Right atrium auricular region (tissue), 2 donors: ENCODE measurements at regions not wholly inside any gene's neighbourhood (a gene's known extent, or its start where the extent isn't known, plus 50 kb on each side); places are given as distances from the start of the nearest gene placed in this dataset.

Experiments
- DNase-seq: peaks from one replicate; pipeline ENCODE4 v3.0.0-alpha.2; 2019; ENCODE audit warnings: low spot score
- H3K27ac ChIP-seq, 2 donors: fragments of 200-600 bp; sonication (generic); 1 replicate in 1 of 2; 2 replicates in 1 of 2; pipeline ENCODE4 v1.5.1; 2016 to 2019
- H3K27me3 ChIP-seq, 2 donors: fragments of 200-600 bp; sonication (generic); one replicate each; pipeline versions ENCODE4 v1.5.1 to v1.6.0; 2017 to 2019
- H3K36me3 ChIP-seq: fragments of 200-600 bp; sonication (generic); one replicate; pipeline ENCODE4 v1.5.1; 2016
- H3K4me1 ChIP-seq, 2 donors: fragments of 200-600 bp; sonication (generic); one replicate each; pipeline versions ENCODE4 v1.5.1 to v1.6.0; 2017 to 2019
- H3K4me3 ChIP-seq, 2 donors: fragments of 200-600 bp; sonication (generic); 1 replicate in 1 of 2; 2 replicates in 1 of 2; pipeline ENCODE4 v1.5.1; 2017 to 2019; ENCODE audit warnings: mild to moderate bottlenecking in 1 of 2, moderate library complexity in 1 of 2
- H3K9me3 ChIP-seq, 2 donors: fragments of 200-600 bp; sonication (generic); one replicate each; pipeline ENCODE4 v1.5.1; 2019
- CTCF ChIP-seq, 2 donors: fragments of 200-600 bp; sonication (generic); IDR thresholded peaks; one replicate each; pipeline ENCODE4 v1.5.1; 2019; ENCODE audit warnings: antibody characterized with exemption in 2 of 2

- Histone ChIP-seq H3K27ac (no peak overlapping the region), H3K4me3 (no peak overlapping the region), H3K27me3 (no peaks in the 10 kb centered on the region), H3K36me3 (no peaks in the 10 kb centered on the region), H3K9me3 (no peaks in the 10 kb centered on the region), H3K4me1 (no peaks in the 10 kb centered on the region)
- no peak for TF ChIP-seq CTCF (IDR thresholded peaks at IDR 0.05)
- no peak for DNase-seq
Observed at GRCh38 chrX:115364670-115365069, 75.2 kb downstream of the LUZP4 start.

- no peak overlapping the region for H3K27ac ChIP-seq
- no peaks in the 10 kb centered on the region for H3K9me3 ChIP-seq
- no peaks in the 10 kb centered on the region for H3K27me3 ChIP-seq
Observed at GRCh38 chrX:115366535-115366934, 77.0 kb downstream of the LUZP4 start.

GRCh38 chrX:115367455-115367854 lies 77.9 kb downstream of the LUZP4 start:
- no peaks in the 10 kb centered on the region for H3K4me1 ChIP-seq
- H3K27me3 ChIP-seq: no peaks in the 10 kb centered on the region
- DNase-seq: no peak
- no peak overlapping the region for H3K4me3 ChIP-seq
- TF ChIP-seq CTCF (IDR thresholded peaks at IDR 0.05): no peak
- no peaks in the 10 kb centered on the region for H3K36me3 ChIP-seq
- no peak overlapping the region for H3K27ac ChIP-seq
- no peaks in the 10 kb centered on the region for H3K9me3 ChIP-seq

More at GRCh38 chrX:115366535-115366934, 77.0 kb downstream of the LUZP4 start:
- H3K4me1 ChIP-seq: no peaks in the 10 kb centered on the region
- no peak overlapping the region for H3K4me3 ChIP-seq
- no peak for TF ChIP-seq CTCF (IDR thresholded peaks at IDR 0.05)
- H3K36me3 ChIP-seq: no peaks in the 10 kb centered on the region
- DNase-seq: no peak

GRCh38 chrX:115367951-115368350 lies 78.4 kb downstream of the LUZP4 start:
- Histone ChIP-seq H3K4me1 (no peaks in the 10 kb centered on the region), H3K27ac (no peak overlapping the region), H3K36me3 (no peaks in the 10 kb centered on the region), H3K4me3 (no peak overlapping the region), H3K27me3 (no peaks in the 10 kb centered on the region), H3K9me3 (no peaks in the 10 kb centered on the region)
- no peak for DNase-seq
- no peak for TF ChIP-seq CTCF (IDR thresholded peaks at IDR 0.05)

GRCh38 chrX:115368876-115369275 lies 79.4 kb downstream of the LUZP4 start:
- no peak overlapping the region for H3K4me3 ChIP-seq
- no peaks in the 10 kb centered on the region for H3K27me3 ChIP-seq
- H3K4me1 ChIP-seq: no peaks in the 10 kb centered on the region
- no peaks in the 10 kb centered on the region for H3K36me3 ChIP-seq
- TF ChIP-seq CTCF (IDR thresholded peaks at IDR 0.05): no peak
- no peak overlapping the region for H3K27ac ChIP-seq
- no peaks in the 10 kb centered on the region for H3K9me3 ChIP-seq
- DNase-seq: no peak

GRCh38 chrX:115372152-115372551 lies 82.6 kb downstream of the LUZP4 start:
- H3K4me1 ChIP-seq: no peaks in the 10 kb centered on the region

More at GRCh38 chrX:115372152-115372551, 82.6 kb downstream of the LUZP4 start:
- no peak for DNase-seq
- Histone ChIP-seq H3K36me3 (no peaks in the 10 kb centered on the region), H3K27me3 (no peaks in the 10 kb centered on the region), H3K9me3 (peaks cover 0 to 10% of the 10 kb centered on the region in 2 donors), H3K4me3 (no peak overlapping the region), H3K27ac (no peak overlapping the region)
- no peak for TF ChIP-seq CTCF (IDR thresholded peaks at IDR 0.05)
